ENCODE measurements at regions not wholly inside any gene's neighbourhood (a gene's known extent, or its start where the extent isn't known, plus 50 kb on each side); places are given as distances from the start of the nearest gene placed in this dataset.

GRCh38 chr10:111481866-111482265, 405.0 kb downstream of the ADRA2A start:
- DNase-seq: no peak
- H3K9me3 ChIP-seq: no peaks in the 10 kb centered on the region
- no peak for ATAC-seq
- no peak overlapping the region for H3K4me3 ChIP-seq
- no peaks in the 10 kb centered on the region for H3K27me3 ChIP-seq (ENCODE audit: insufficient read depth in 3 of 3, low read length in 2 of 3)
- 81 to 85% (median 85%) methylated on average over 2 of the region's 2 CpGs for WGBS, 3 donors
- intact Hi-C loops (cut with DNase I): no loop called here
- no peak overlapping the region for H3K27ac ChIP-seq
- TF ChIP-seq, protein P1, sequence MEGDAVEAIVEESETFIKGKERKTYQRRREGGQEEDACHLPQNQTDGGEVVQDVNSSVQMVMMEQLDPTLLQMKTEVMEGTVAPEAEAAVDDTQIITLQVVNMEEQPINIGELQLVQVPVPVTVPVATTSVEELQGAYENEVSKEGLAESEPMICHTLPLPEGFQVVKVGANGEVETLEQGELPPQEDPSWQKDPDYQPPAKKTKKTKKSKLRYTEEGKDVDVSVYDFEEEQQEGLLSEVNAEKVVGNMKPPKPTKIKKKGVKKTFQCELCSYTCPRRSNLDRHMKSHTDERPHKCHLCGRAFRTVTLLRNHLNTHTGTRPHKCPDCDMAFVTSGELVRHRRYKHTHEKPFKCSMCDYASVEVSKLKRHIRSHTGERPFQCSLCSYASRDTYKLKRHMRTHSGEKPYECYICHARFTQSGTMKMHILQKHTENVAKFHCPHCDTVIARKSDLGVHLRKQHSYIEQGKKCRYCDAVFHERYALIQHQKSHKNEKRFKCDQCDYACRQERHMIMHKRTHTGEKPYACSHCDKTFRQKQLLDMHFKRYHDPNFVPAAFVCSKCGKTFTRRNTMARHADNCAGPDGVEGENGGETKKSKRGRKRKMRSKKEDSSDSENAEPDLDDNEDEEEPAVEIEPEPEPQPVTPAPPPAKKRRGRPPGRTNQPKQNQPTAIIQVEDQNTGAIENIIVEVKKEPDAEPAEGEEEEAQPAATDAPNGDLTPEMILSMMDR (IDR thresholded peaks at IDR 0.05): no peak
- no peaks in the 10 kb centered on the region for H3K4me1 ChIP-seq
- H3K36me3 ChIP-seq (ENCODE audit: insufficient read depth in 1 of 2, low read depth in 1 of 2): no peaks in the 10 kb centered on the region

DNA sequence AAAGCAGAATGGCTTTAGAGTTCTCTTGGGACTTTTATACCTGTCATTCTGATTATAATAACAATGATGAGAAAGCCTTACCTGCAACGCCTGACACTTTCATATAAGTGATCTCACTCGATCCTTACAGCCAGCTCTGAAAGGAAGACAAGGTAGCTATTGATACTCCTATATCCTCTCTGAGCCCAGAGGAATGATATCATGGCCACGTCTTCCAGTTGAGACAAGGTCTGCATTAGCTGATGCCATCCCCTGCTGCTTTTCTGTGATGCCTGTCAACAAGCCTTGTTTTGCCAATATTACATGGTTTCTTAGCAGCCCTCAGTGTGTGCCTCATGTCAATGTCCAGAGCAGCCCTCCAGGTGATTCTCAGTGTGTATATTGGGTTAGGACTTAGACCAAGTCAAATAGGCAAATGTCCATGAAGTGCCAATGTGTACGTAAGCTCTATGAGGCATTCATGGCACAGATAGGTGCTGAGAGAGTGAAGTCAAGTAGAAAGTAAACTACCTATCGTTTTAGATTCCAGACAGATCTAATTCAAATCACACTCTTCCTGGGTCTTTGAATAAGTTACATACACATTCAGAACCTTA, 405.9 kb downstream of the ADRA2A start:
- H3K9me3 ChIP-seq: no peaks in the 10 kb centered on the region
- H3K4me1 ChIP-seq: no peaks in the 10 kb centered on the region
- H3K36me3 ChIP-seq (ENCODE audit: insufficient read depth in 1 of 2, low read depth in 1 of 2): no peaks in the 10 kb centered on the region
- no peaks in the 10 kb centered on the region for H3K27me3 ChIP-seq (ENCODE audit: insufficient read depth in 3 of 3, low read length in 2 of 3)
- H3K27ac ChIP-seq: no peak overlapping the region
- WGBS, 3 donors: 69 to 83% (median 82%) methylated on average over 5 of the region's 5 CpGs
- TF ChIP-seq, protein P1 (IDR thresholded peaks at IDR 0.05): no peak
- no peak overlapping the region for H3K4me3 ChIP-seq
- ATAC-seq (no peak), DNase-seq (no peak)
- intact Hi-C loops (cut with DNase I): no loop called here

DNA sequence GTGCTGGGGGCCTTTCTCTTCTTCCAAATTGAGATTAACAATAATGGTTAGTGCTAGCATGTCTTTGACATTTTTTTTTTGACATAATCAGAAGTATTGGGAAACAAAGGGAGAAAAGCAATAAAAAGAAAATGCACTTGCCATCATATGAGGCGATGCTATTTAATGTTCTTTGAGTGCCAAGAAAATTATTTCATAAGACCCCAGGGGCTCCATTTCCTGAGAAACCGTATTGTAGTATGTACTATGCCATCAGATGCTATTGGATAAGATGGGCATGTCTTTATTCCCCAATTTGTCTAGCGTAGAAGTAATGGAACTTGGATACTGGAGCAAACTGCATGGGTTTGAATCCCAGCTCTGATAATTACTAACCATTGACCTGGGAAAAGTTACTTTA, 408.9 kb downstream of the ADRA2A start:
- WGBS, 3 donors: 64 to 70% (median 66%) methylated on average over 3 of the region's 3 CpGs
- ATAC-seq (no peak), DNase-seq (no peak)
- H3K36me3 ChIP-seq (ENCODE audit: insufficient read depth in 1 of 2, low read depth in 1 of 2): no peaks in the 10 kb centered on the region
- H3K4me1 ChIP-seq: no peaks in the 10 kb centered on the region
- H3K4me3 ChIP-seq: no peak overlapping the region
- H3K9me3 ChIP-seq: peaks cover 10% of the 10 kb centered on the region
- intact Hi-C loops (cut with DNase I): no loop called here
- TF ChIP-seq, protein P1 (IDR thresholded peaks at IDR 0.05): no peak
- H3K27me3 ChIP-seq (ENCODE audit: insufficient read depth in 3 of 3, low read length in 2 of 3): no peaks in the 10 kb centered on the region
- H3K27ac ChIP-seq: no peak overlapping the region

- TF ChIP-seq, protein P1 (IDR thresholded peaks at IDR 0.05): no peak
- Histone ChIP-seq H3K27ac (no peak overlapping the region), H3K27me3 (ENCODE audit: insufficient read depth in 3 of 3, low read length in 2 of 3) (no peaks in the 10 kb centered on the region), H3K36me3 (ENCODE audit: insufficient read depth in 1 of 2, low read depth in 1 of 2) (no peaks in the 10 kb centered on the region), H3K4me1 (no peaks in the 10 kb centered on the region), H3K4me3 (no peak overlapping the region), H3K9me3 (peaks cover 16% of the 10 kb centered on the region)
- WGBS, 3 donors: 73 to 90% (median 80%) methylated on average over 1 of the region's 1 CpG
- ATAC-seq: no peak
- intact Hi-C loops (cut with DNase I): no loop called here
- no peak for DNase-seq
These were observed 409.5 kb downstream of the ADRA2A start for GRCh38 chr10:111486346-111486745.

DNA sequence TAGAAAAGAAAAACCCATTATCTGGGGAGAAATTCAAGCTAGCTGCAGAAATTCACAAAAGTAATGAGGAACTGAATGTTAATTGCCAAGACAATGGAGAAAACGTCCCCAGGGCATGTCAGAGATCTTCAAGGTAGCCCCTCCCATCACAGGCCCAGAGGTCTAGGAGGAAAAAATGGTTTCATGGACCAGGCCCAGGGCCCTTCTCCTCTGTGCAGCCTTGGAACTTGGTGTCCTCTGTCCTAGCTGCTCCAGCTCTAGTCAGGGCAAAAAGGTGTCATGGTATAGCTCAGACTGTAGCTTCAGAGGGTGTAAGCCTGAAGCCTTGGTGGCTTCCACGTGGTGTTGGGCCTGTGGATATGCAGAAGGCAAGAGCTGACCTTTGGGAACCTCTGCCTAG, 411.8 kb downstream of the ADRA2A start:
- Histone ChIP-seq H3K36me3 (ENCODE audit: insufficient read depth in 1 of 2, low read depth in 1 of 2) (no peaks in the 10 kb centered on the region), H3K27me3 (ENCODE audit: insufficient read depth in 3 of 3, low read length in 2 of 3) (no peaks in the 10 kb centered on the region), H3K4me3 (no peak overlapping the region), H3K27ac (no peak overlapping the region), H3K9me3 (peaks cover 22% of the 10 kb centered on the region), H3K4me1 (no peaks in the 10 kb centered on the region)
- WGBS, 3 donors: 15 to 24% (median 18%) methylated on average over 2 of the region's 2 CpGs
- TF ChIP-seq, protein P1 (IDR thresholded peaks at IDR 0.05): no peak
- ATAC-seq (no peak), DNase-seq (no peak)
- intact Hi-C loops (cut with DNase I): no loop called here
